Esophagus squamous epithelium (tissue), 5 donors: ENCODE measurements at regions not wholly inside any gene's neighbourhood (a gene's known extent, or its start where the extent isn't known, plus 50 kb on each side); places are given as distances from the start of the nearest gene placed in this dataset.

ENCODE experiments used
- DNase-seq: peaks from one replicate; lab custom pipeline; 2025; lab: John Stamatoyannopoulos, UW
- H3K27ac ChIP-seq, 4 donors: fragments of 200-600 bp; sonication (generic); one replicate each; pipeline ENCODE4 v1.5.1; 2016 to 2019; ENCODE audit warnings: mild to moderate bottlenecking in 1 of 4
- H3K27me3 ChIP-seq, 4 donors: fragments of 200-600 bp; sonication (generic); 1 replicate in 3 of 4; 2 replicates in 1 of 4; pipeline versions ENCODE4 v1.5.1 to v1.6.0; 2017 to 2021; ENCODE audit warnings: antibody characterized with exemption in 1 of 4
- H3K36me3 ChIP-seq, 3 donors: fragments of 200-600 bp; sonication (generic); one replicate each; pipeline ENCODE4 v1.5.1; 2016 to 2019
- H3K4me1 ChIP-seq, 3 donors: fragments of 200-600 bp; sonication (generic); one replicate each; pipeline ENCODE4 v1.5.1; 2017 to 2019
- H3K4me3 ChIP-seq, 4 donors: fragments of 200-600 bp; sonication (generic); 1 replicate in 3 of 4; 2 replicates in 1 of 4; pipeline ENCODE4 v1.5.1; 2016 to 2019; ENCODE audit warnings: mild to moderate bottlenecking in 2 of 4, moderate library complexity in 1 of 4
- H3K9me3 ChIP-seq, 3 donors: fragments of 200-600 bp; sonication (generic); one replicate each; pipeline ENCODE4 v1.5.1; 2016 to 2019
- POLR2A ChIP-seq, 4 donors: fragments of 450-650 bp; IDR thresholded peaks; one replicate each; pipeline ENCODE4 v1.6.1; 2017; ENCODE audit warnings: antibody characterized with exemption in 4 of 4, mild to moderate bottlenecking in 4 of 4, moderate library complexity in 3 of 4
- WGBS, 2 donors: methylation state at CpG; one replicate each; pipeline ENCODE4 v1.1.5; 2018; 5-methylcytosine and 5-hydroxymethylcytosine counted together
- intact Hi-C: fragments of 100-400 bp; cut with DNase I; formaldehyde crosslinking; loops from one replicate; pipeline ENCODE4 v1.15.0; 2022
- TF ChIP-seq, protein P1 (sequence below), 6 experiments: fragments of 450-650 bp in 4 of 6; fragments of 200-600 bp in 2 of 6; sonication (generic) in 2 of 6; IDR thresholded peaks; one replicate each; pipeline ENCODE4 v1.5.1; 2016 to 2019; ENCODE audit warnings: antibody characterized with exemption in 6 of 6, mild to moderate bottlenecking in 4 of 6, moderate library complexity in 4 of 6
- donor health status: DM: yes; HTN: yes; CAD: no.

DNA sequence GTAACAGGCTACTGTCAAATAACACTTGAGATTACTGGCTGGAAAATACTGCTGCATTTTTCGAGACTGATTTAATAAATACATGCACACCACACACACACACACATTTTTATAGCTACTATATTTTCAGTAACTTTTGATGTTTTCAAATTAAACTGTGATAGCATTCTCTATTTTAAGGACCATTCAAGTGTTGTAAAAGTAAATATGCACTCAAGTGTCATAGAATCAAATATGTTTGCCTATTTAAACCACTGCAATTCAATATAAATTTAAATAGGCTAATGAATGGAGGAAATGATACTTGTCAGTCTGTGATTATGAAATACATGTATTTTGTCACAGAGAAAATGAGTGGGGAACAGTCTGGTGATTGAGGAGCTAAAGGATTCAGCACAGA is 86.7 kb upstream of the TUBA3C start:
- TF ChIP-seq, protein P1, sequence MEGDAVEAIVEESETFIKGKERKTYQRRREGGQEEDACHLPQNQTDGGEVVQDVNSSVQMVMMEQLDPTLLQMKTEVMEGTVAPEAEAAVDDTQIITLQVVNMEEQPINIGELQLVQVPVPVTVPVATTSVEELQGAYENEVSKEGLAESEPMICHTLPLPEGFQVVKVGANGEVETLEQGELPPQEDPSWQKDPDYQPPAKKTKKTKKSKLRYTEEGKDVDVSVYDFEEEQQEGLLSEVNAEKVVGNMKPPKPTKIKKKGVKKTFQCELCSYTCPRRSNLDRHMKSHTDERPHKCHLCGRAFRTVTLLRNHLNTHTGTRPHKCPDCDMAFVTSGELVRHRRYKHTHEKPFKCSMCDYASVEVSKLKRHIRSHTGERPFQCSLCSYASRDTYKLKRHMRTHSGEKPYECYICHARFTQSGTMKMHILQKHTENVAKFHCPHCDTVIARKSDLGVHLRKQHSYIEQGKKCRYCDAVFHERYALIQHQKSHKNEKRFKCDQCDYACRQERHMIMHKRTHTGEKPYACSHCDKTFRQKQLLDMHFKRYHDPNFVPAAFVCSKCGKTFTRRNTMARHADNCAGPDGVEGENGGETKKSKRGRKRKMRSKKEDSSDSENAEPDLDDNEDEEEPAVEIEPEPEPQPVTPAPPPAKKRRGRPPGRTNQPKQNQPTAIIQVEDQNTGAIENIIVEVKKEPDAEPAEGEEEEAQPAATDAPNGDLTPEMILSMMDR (IDR thresholded peaks at IDR 0.05) = no peak
- TF ChIP-seq POLR2A (IDR thresholded peaks at IDR 0.05) = no peak
- H3K27me3 ChIP-seq = no peaks in the 10 kb centered on the region
- intact Hi-C loops = no loop called here
- H3K9me3 ChIP-seq = no peaks in the 10 kb centered on the region
- WGBS, 2 donors = 2 to 6% methylated on average over 1 of the region's 1 CpG
- H3K4me1 ChIP-seq = no peaks in the 10 kb centered on the region
- H3K27ac ChIP-seq = no peak overlapping the region
- H3K4me3 ChIP-seq = no peak overlapping the region
- DNase-seq = no peak
- H3K36me3 ChIP-seq = no peaks in the 10 kb centered on the region

DNA sequence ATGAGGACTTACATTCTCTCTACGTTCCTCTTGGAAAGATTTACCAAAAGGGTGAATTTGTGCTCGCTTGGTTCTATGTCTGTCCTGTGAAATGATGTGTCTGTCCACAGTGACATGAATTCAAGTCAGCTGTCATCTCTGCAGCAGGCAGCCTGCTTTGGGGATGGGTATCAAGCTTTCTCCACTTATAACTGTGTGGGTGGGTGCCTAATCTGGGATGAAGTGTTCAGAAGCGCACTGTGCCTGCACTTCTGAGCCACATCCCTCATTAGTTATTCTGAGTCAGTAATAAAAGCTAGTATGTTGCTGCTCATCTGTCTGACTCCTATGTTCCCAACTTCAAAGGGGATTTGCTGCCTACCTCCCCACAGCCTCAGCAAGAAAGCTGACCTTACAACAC is 86.1 kb upstream of the TUBA3C start:
- Histone ChIP-seq H3K4me1 (no peaks in the 10 kb centered on the region), H3K4me3 (no peak overlapping the region), H3K9me3 (no peaks in the 10 kb centered on the region), H3K27ac (no peak overlapping the region), H3K27me3 (no peaks in the 10 kb centered on the region), H3K36me3 (no peaks in the 10 kb centered on the region)
- 69 to 78% methylated on average over 3 of the region's 3 CpGs for WGBS, 2 donors
- TF ChIP-seq, protein P1 (IDR thresholded peaks at IDR 0.05) = no peak
- TF ChIP-seq POLR2A (IDR thresholded peaks at IDR 0.05) = no peak
- intact Hi-C loops = no loop called here
- no peak for DNase-seq

DNA sequence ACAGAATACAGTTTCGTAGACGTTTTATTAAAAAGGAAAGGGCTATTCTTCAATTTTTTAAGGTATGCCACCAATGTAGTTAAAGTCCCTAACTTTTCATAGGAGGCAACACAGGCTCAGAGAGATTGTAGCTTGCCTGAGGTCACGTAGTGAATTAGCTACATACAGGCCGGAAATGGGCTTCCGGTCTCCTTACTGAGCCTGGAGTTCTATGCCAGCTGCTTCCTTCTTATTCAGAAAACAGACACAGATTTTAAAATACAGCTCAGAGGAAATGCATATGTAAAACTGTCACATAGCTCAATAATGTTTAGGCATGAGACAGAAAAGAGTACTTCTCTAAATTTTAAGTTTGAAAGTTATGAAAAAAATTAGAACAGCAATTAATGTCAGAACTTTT is 85.4 kb upstream of the TUBA3C start:
- no peak overlapping the region for H3K4me3 ChIP-seq
- no peaks in the 10 kb centered on the region for H3K36me3 ChIP-seq
- no peaks in the 10 kb centered on the region for H3K9me3 ChIP-seq
- DNase-seq = no peak
- no peak overlapping the region for H3K27ac ChIP-seq
- intact Hi-C loops = no loop called here
- no peaks in the 10 kb centered on the region for H3K4me1 ChIP-seq
- TF ChIP-seq, protein P1 (IDR thresholded peaks at IDR 0.05) = no peak
- TF ChIP-seq POLR2A (IDR thresholded peaks at IDR 0.05) = no peak
- H3K27me3 ChIP-seq = no peaks in the 10 kb centered on the region
- WGBS, 2 donors = 64 to 74% methylated on average over 5 of the region's 5 CpGs

DNA sequence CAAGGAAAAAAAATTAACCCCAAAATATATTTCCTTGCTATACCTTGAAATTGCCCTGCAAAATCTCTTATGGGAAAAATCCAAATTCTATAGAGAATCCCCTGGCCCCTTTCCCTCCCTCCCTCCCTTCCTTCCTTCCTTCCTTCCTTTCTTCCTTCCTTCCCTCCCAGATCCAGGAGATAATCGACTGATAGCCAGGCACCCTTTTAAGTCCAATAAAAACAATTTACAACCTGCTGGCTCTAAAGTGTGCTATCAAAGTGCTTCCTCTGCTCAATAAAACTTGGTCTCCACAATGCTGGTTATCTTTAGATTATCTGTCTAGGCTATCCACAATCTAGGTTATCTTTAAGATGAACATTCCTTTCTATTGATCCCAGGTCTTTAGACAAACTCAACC is 83.1 kb upstream of the TUBA3C start:
- WGBS, 2 donors = 44 to 50% methylated on average over 1 of the region's 1 CpG
- intact Hi-C loops = no loop called here

DNA sequence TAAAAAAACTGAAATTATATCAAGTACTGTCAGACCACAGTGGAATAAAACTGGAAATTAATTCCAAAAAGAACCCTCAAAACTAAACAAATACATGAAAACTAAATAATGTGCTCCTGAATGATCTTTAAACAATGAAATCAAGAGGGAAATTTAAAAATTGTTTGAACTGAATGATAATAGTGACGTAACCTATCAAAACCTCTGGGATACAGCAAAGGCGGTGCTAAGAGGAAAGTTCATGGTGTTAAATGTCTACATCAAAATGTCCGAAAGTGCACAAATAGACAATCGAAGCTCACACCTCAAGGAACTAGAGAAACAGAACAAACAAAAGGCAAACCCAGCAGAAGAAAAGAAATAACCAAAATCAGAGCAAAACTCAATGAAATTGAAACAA is 70.8 kb upstream of the TUBA3C start:
- H3K9me3 ChIP-seq = peaks cover 0 to 8% (median 0%) of the 10 kb centered on the region in 3 donors
- 68 to 79% methylated on average over 4 of the region's 4 CpGs for WGBS, 2 donors
- H3K36me3 ChIP-seq = no peaks in the 10 kb centered on the region
- no peak overlapping the region for H3K27ac ChIP-seq
- H3K4me3 ChIP-seq = no peak overlapping the region
- TF ChIP-seq POLR2A (IDR thresholded peaks at IDR 0.05) = no peak
- TF ChIP-seq, protein P1 (IDR thresholded peaks at IDR 0.05) = no peak
- no peak for DNase-seq
- H3K4me1 ChIP-seq = no peaks in the 10 kb centered on the region
- intact Hi-C loops = no loop called here
- no peaks in the 10 kb centered on the region for H3K27me3 ChIP-seq

More for the DNA sequence above, 83.1 kb upstream of the TUBA3C start:
- TF ChIP-seq POLR2A (IDR thresholded peaks at IDR 0.05) = no peak
- Histone ChIP-seq H3K27ac (no peak overlapping the region), H3K9me3 (no peaks in the 10 kb centered on the region), H3K4me3 (no peak overlapping the region), H3K36me3 (no peaks in the 10 kb centered on the region), H3K4me1 (no peaks in the 10 kb centered on the region), H3K27me3 (no peaks in the 10 kb centered on the region)
- no peak for DNase-seq
